ENCODE measurements at regions not wholly inside any gene's neighbourhood (a gene's known extent, or its start where the extent isn't known, plus 50 kb on each side); places are given as distances from the start of the nearest gene placed in this dataset.

- H3K4me1 ChIP-seq, result no peaks in the 10 kb centered on the region
These were observed 179.2 kb downstream of the KCNS3 start for GRCh38 chr2:18057657-18058056.

GRCh38 chr2:18055290-18055689, 176.8 kb downstream of the KCNS3 start:
- WGBS, result 81% methylated on average over 3 of the region's 3 CpGs
- Histone ChIP-seq H3K4me3 (no peak overlapping the region), H3K27ac (no peak overlapping the region), H3K27me3 (no peaks in the 10 kb centered on the region), H3K9me3 (no peaks in the 10 kb centered on the region), H3K36me3 (no peaks in the 10 kb centered on the region), H3K4me1 (no peaks in the 10 kb centered on the region)
- no peak for DNase-seq (ENCODE audit: low spot score in 2 of 2)
- TF ChIP-seq CTCF (IDR thresholded peaks at IDR 0.05) (no peak), POLR2A (IDR thresholded peaks at IDR 0.05) (no peak), POLR2AphosphoS5 (IDR thresholded peaks at IDR 0.05) (no peak), EP300 (IDR thresholded peaks at IDR 0.05) (no peak)

More at GRCh38 chr2:18057657-18058056, 179.2 kb downstream of the KCNS3 start:
- Histone ChIP-seq H3K27ac (no peak overlapping the region), H3K4me3 (no peak overlapping the region), H3K36me3 (no peaks in the 10 kb centered on the region), H3K27me3 (no peaks in the 10 kb centered on the region), H3K9me3 (no peaks in the 10 kb centered on the region)
- TF ChIP-seq POLR2AphosphoS5 (IDR thresholded peaks at IDR 0.05) (no peak), POLR2A (IDR thresholded peaks at IDR 0.05) (no peak), CTCF (IDR thresholded peaks at IDR 0.05) (no peak), EP300 (IDR thresholded peaks at IDR 0.05) (no peak)
- DNase-seq (ENCODE audit: low spot score in 2 of 2), result no peak
- 47% methylated on average over 1 of the region's 1 CpG for WGBS

GRCh38 chr2:18050001-18050400, 171.5 kb downstream of the KCNS3 start:
- no peak for DNase-seq (ENCODE audit: low spot score in 2 of 2)
- Histone ChIP-seq H3K9me3 (no peaks in the 10 kb centered on the region), H3K36me3 (no peaks in the 10 kb centered on the region), H3K27ac (no peak overlapping the region), H3K4me3 (no peak overlapping the region), H3K4me1 (peaks cover 12% of the 10 kb centered on the region), H3K27me3 (no peaks in the 10 kb centered on the region)
- TF ChIP-seq POLR2A (IDR thresholded peaks at IDR 0.05) (no peak), POLR2AphosphoS5 (IDR thresholded peaks at IDR 0.05) (no peak), EP300 (IDR thresholded peaks at IDR 0.05) (no peak), CTCF (IDR thresholded peaks at IDR 0.05) (no peak)
- WGBS, result 96% methylated on average over 6 of the region's 6 CpGs

- no peak for TF ChIP-seq POLR2AphosphoS5 (IDR thresholded peaks at IDR 0.05)
- TF ChIP-seq CTCF (IDR thresholded peaks at IDR 0.05), result no peak
- TF ChIP-seq EP300 (IDR thresholded peaks at IDR 0.05), result no peak
- no peak for TF ChIP-seq POLR2A (IDR thresholded peaks at IDR 0.05)
- no peaks in the 10 kb centered on the region for H3K27me3 ChIP-seq
- no peak overlapping the region for H3K27ac ChIP-seq
- no peaks in the 10 kb centered on the region for H3K36me3 ChIP-seq
- H3K4me1 ChIP-seq, result peaks cover 12% of the 10 kb centered on the region
- DNase-seq (ENCODE audit: low spot score in 2 of 2), result no peak
- 80% methylated on average over 4 of the region's 4 CpGs for WGBS
- no peak overlapping the region for H3K4me3 ChIP-seq
- no peaks in the 10 kb centered on the region for H3K9me3 ChIP-seq
These were observed 170.9 kb downstream of the KCNS3 start for GRCh38 chr2:18049325-18049724.

- Histone ChIP-seq H3K9me3 (no peaks in the 10 kb centered on the region), H3K4me3 (no peak overlapping the region), H3K4me1 (peaks cover 12% of the 10 kb centered on the region), H3K27ac (no peak overlapping the region), H3K36me3 (no peaks in the 10 kb centered on the region), H3K27me3 (no peaks in the 10 kb centered on the region)
- 50% methylated on average over 10 of the region's 10 CpGs for WGBS
- no peak for DNase-seq (ENCODE audit: low spot score in 2 of 2)
- TF ChIP-seq CTCF (IDR thresholded peaks at IDR 0.05) (no peak), EP300 (IDR thresholded peaks at IDR 0.05) (no peak), POLR2A (IDR thresholded peaks at IDR 0.05) (no peak), POLR2AphosphoS5 (IDR thresholded peaks at IDR 0.05) (no peak)
These were observed 169.6 kb downstream of the KCNS3 start for GRCh38 chr2:18047896-18048657.

All from suprapubic skin (tissue), 4 donors.